22Rv1 (cell line): ENCODE measurements at regions not wholly inside any gene's neighbourhood (a gene's known extent, or its start where the extent isn't known, plus 50 kb on each side); places are given as distances from the start of the nearest gene placed in this dataset.

Experiments
- H3K27ac ChIP-seq: fragments of 450-650 bp; 2 replicates; pipeline ENCODE4 v1.5.1; 2017
- ZFX ChIP-seq: fragments of 450-650 bp; IDR thresholded peaks from 2 replicates; pipeline ENCODE4 v1.6.1; 2017; ENCODE audit warnings: antibody characterized with exemption, borderline replicate concordance
- TF ChIP-seq, protein P1 (sequence below): fragments of 450-650 bp; IDR thresholded peaks from 2 replicates; pipeline ENCODE4 v1.5.1; 2017; ENCODE audit warnings: mild to moderate bottlenecking

DNA sequence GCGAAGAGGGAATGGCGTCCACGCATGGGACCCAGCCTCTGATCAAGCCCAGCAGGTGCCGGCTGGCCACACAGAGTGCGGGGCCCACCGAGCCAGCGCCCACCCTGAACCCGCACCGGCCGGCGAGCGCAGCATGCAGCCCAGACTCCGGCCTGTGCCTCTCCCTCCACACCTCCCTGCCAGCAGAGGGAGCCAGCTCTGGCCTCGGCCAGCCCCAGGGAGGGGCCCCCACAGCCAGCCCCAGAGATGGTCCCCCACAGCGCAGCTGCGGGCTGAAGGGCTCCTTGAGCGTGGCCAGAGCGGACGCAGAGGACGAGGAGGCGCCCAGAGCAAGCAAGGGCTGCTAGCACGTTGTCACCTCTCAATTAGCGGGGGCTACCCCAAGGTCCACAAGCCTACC is 904.5 kb downstream of the SLITRK6 start:
- no peak overlapping the region for H3K27ac ChIP-seq
- TF ChIP-seq, protein P1, sequence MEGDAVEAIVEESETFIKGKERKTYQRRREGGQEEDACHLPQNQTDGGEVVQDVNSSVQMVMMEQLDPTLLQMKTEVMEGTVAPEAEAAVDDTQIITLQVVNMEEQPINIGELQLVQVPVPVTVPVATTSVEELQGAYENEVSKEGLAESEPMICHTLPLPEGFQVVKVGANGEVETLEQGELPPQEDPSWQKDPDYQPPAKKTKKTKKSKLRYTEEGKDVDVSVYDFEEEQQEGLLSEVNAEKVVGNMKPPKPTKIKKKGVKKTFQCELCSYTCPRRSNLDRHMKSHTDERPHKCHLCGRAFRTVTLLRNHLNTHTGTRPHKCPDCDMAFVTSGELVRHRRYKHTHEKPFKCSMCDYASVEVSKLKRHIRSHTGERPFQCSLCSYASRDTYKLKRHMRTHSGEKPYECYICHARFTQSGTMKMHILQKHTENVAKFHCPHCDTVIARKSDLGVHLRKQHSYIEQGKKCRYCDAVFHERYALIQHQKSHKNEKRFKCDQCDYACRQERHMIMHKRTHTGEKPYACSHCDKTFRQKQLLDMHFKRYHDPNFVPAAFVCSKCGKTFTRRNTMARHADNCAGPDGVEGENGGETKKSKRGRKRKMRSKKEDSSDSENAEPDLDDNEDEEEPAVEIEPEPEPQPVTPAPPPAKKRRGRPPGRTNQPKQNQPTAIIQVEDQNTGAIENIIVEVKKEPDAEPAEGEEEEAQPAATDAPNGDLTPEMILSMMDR: no peak

DNA sequence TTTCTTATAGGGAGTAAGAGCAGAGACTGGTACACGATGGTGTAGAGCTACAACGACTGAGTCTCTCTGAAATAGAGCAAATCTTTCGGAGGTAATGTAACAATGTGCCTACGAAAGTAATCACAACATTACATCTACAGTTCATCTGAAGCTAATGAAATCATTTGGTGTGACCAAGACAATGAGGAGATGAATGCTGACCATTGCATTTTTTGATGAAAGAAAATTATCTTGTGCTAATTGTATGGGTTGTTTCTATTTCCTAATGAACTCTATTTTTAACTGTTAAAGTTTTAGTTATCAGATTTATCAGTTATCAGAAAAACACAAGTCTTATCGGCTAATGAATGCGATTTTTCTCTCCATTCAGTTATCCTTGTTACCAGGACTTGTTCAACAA is 913.4 kb downstream of the SLITRK6 start:
- no peak for TF ChIP-seq ZFX
- TF ChIP-seq, protein P1: no peak
- H3K27ac ChIP-seq: no peak overlapping the region

DNA sequence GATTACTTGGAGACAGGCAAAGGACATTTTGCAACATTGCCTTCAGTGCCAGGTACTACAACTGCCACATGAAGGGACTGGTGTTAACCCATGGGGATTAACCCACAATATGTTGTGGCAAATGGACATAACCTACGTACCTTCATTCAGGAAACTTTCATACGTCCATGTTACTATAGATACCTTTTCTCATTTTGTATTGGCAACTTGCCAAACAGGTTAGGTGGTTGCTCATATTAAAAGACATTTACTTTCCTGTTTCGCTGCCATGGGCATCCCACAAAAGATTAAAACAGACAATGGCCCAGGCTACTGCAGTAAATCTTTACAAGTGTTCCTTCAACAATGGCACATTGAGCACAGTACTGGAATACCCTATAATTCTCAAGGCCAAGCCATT is 925.3 kb downstream of the SLITRK6 start:
- no peak overlapping the region for H3K27ac ChIP-seq
- TF ChIP-seq, protein P1: no peak
- TF ChIP-seq ZFX: no peak

DNA sequence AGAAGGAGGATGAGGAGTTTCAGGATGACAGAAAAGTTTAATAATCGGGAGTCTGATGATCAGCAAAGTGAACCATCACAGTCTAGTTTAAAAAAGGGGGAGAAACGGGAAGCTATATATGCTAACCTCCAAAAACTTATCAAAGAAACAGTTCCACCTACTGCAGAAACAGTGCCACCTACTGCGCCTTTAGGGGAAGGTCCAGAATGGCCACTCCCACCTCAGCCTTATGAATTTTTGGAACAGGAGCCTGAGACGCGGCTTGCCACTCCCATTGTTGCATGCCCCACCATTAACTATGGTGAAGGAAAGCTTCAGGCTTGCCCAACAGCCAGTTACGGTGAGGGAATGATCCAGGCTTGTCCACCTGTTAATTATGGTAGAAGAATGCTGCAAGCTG is 929.0 kb downstream of the SLITRK6 start:
- H3K27ac ChIP-seq: no peak overlapping the region
- TF ChIP-seq ZFX: no peak
- TF ChIP-seq, protein P1: peak; percentile 68

DNA sequence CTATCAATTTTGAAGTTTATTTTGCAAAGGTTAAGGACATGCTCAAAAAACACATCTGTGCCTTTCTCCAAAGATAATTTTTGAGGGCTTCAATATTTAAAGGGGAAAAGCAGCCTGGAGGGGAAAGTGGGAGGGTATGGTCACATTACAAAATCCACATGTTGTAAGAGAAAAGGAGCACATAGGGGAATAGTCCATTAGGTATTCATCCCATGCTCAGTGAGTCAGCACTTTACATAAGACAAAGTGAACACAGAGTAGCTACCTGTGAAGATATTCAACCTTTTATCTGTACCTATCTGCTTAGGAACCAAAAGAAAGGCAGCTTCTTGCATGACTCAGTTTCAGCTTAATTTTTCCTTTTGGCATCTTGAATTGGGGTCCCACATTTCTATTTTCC is 932.0 kb downstream of the SLITRK6 start:
- TF ChIP-seq, protein P1: no peak
- no peak for TF ChIP-seq ZFX
- no peak overlapping the region for H3K27ac ChIP-seq

DNA sequence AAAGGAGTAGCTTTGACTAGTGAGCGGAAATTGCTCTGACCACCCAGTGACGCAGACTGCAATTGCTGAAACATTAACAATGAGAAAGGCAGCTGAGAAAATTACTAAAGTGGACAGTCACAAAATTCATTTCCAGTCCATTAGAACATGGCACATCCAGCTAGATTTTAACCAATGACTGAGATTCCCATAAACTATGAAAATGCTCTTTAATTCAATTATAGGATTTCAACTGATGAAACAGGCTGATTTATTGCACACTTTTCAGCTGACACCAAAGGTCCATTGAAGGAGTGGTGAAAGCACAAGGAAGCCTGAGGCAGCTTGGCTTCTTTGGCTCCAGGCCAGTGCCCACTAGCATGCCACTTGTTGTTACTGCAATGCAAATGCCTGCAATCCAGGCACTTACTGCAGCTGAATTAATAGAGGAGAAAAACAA is 933.4 kb downstream of the SLITRK6 start:
- H3K27ac ChIP-seq: no peak overlapping the region
- no peak for TF ChIP-seq ZFX
- TF ChIP-seq, protein P1: no peak

DNA sequence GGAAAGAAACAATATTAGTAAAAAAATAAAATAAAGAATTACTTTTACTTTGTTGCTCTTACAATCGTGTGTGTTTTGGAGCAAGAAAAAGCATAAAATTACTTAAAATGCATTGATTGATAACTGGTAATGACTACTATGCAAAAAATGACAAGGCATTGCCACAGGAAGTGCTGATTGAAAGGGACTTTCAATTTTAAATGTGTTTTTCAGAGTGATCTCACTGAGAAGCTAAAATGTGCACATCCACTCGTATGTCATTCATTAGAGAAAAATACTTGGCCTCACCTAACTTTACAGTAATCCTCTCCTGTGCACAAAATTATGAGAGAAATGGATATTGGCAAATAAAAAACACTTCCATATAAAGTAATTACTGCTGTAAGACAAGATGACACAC is 934.9 kb downstream of the SLITRK6 start:
- TF ChIP-seq, protein P1: no peak
- TF ChIP-seq ZFX: no peak

More for the DNA sequence above, 934.9 kb downstream of the SLITRK6 start:
- no peak overlapping the region for H3K27ac ChIP-seq
